ENCODE measurements at regions not wholly inside any gene's neighbourhood (a gene's known extent, or its start where the extent isn't known, plus 50 kb on each side); places are given as distances from the start of the nearest gene placed in this dataset.
A peak's percentile ranks its signal among the peaks of the same experiment; 100 is the strongest.

DNA sequence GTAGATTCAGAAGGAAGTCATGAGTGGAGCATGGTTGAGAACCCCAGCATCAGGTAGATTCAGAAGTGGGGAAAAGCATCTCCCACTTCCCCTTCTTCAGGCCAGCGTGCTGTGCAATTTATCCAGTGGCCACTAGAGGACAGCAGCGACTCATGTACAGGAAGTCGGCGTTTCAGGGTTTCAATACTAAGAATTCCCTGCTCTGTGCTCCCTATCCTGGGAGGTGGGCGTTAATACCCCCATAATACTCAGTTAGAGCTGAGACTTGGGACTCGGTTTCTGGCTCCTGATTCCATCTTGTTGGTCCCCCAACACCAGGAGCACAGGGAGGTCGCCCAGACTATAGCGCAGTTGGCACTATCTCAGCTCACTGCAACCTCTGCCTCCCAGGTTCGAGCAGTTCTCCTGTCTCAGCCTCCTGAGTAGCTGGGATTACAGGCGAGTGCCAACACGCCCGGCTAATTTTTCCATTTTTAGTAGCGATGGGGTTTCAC, 75.3 kb upstream of the AMZ2 start:
- Mint-ChIP-seq H3K27me3 (ENCODE audit: low read depth) (no peaks in the 10 kb centered on the region), H3K27ac (no peak overlapping the region), H3K4me1 (no peaks in the 10 kb centered on the region), H3K4me3 (no peak overlapping the region), H3K9me3 (no peaks in the 10 kb centered on the region), H3K36me3 (peaks cover 9% of the 10 kb centered on the region)
- DNase-seq (ENCODE audit: low spot score in 2 of 2, unreplicated experiment in 2 of 2): peak in 1 of 2 experiments; percentile 80
- TF ChIP-seq, protein P1, sequence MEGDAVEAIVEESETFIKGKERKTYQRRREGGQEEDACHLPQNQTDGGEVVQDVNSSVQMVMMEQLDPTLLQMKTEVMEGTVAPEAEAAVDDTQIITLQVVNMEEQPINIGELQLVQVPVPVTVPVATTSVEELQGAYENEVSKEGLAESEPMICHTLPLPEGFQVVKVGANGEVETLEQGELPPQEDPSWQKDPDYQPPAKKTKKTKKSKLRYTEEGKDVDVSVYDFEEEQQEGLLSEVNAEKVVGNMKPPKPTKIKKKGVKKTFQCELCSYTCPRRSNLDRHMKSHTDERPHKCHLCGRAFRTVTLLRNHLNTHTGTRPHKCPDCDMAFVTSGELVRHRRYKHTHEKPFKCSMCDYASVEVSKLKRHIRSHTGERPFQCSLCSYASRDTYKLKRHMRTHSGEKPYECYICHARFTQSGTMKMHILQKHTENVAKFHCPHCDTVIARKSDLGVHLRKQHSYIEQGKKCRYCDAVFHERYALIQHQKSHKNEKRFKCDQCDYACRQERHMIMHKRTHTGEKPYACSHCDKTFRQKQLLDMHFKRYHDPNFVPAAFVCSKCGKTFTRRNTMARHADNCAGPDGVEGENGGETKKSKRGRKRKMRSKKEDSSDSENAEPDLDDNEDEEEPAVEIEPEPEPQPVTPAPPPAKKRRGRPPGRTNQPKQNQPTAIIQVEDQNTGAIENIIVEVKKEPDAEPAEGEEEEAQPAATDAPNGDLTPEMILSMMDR (IDR thresholded peaks at IDR 0.05; ENCODE audit: unreplicated experiment): peak; percentile 93

DNA sequence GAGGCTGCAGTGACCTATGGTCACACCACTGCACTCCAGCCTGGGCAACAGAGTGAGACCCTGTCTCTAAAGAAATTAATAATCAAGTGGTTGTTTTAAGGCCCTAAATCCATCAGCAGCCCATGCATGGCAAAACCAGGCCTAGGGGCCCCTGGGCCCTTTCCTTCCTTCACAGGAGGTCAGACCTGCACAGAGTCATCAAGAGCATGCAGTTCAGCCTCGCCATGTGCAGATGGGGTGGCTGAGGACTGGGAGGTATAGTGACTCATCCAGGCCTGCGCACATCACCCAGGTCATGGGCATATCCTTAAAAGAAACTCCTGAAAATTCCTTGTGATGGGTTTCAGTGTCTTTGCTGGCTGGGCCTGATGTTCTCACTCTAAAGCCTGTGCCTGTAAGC, 72.4 kb upstream of the AMZ2 start:
- Mint-ChIP-seq H3K4me3 (no peak overlapping the region), H3K27me3 (ENCODE audit: low read depth) (no peaks in the 10 kb centered on the region), H3K36me3 (peaks cover 7% of the 10 kb centered on the region), H3K9me3 (no peaks in the 10 kb centered on the region), H3K27ac (no peak overlapping the region), H3K4me1 (no peaks in the 10 kb centered on the region)
- TF ChIP-seq, protein P1 (IDR thresholded peaks at IDR 0.05; ENCODE audit: unreplicated experiment): no peak
- no peak for DNase-seq (ENCODE audit: low spot score in 2 of 2, unreplicated experiment in 2 of 2)

DNA sequence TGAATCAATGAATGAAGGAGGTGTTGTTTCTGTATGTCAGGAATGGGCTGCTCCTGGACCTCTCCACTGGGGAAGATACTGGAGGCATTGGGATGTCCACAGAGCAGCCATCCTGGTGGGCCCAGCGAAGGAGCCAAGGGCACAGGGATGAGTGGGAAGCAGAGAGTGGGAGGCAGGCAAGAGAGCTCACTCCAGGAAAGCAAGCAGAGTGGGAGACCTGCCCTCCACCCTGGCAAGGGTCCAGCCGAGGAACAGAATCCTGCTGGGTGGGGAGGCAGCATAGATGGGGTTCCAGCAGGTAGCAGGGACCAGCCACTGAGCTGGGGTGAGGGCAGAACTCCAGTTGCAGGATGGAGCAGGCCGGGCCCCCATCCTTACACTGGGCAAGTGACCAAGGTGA, 71.9 kb upstream of the AMZ2 start:
- Mint-ChIP-seq H3K27me3 (ENCODE audit: low read depth) (no peaks in the 10 kb centered on the region), H3K36me3 (peaks cover 7% of the 10 kb centered on the region), H3K9me3 (no peaks in the 10 kb centered on the region), H3K27ac (no peak overlapping the region), H3K4me3 (no peak overlapping the region), H3K4me1 (no peaks in the 10 kb centered on the region)
- DNase-seq (ENCODE audit: low spot score in 2 of 2, unreplicated experiment in 2 of 2): no peak
- TF ChIP-seq, protein P1 (IDR thresholded peaks at IDR 0.05; ENCODE audit: unreplicated experiment): no peak

DNA sequence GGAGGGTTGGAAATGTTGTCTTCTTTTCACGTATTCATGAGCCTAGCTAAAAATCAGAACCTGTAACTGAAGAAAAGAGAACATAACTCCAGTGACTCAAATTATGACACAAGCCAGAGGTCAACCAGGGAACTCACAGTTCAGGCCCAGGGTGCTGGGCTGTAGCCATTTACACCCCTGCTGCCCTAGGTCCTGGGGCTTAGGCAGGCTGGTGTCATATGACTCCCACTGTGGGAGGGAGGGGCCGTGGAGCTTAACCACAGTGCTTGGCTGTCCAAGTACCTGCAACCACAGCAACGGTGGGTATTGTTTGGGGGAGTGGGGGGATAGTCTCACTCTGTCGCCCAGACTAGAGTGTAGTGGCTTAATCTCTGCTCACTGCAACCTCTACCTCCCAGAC, 71.1 kb upstream of the AMZ2 start:
- no peak overlapping the region for H3K4me3 Mint-ChIP-seq
- TF ChIP-seq, protein P1 (IDR thresholded peaks at IDR 0.05; ENCODE audit: unreplicated experiment): no peak
- no peak overlapping the region for H3K27ac Mint-ChIP-seq
- H3K27me3 Mint-ChIP-seq (ENCODE audit: low read depth): no peaks in the 10 kb centered on the region
- H3K36me3 Mint-ChIP-seq: peaks cover 7% of the 10 kb centered on the region
- H3K9me3 Mint-ChIP-seq: no peaks in the 10 kb centered on the region
- H3K4me1 Mint-ChIP-seq: no peaks in the 10 kb centered on the region
- DNase-seq (ENCODE audit: low spot score in 2 of 2, unreplicated experiment in 2 of 2): no peak

DNA sequence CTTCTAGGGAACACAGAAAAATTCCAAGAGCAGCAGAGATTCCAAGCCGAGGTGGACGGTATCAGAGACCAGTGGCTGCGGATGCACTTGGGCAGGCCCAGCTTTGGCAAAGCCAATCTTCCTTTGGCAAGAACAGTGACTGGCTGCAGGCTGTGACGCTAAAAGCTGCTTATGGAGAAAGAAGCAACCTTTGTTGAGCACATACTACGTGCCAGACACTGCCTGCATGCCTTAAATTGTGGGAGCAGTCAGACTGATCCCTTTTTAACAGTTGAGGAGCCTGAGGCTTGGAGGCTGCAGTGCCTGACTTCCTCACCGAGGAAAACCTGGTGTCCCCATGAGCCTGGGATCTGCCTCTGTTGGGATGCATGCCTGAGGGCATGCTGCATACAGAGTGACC, 69.0 kb upstream of the AMZ2 start:
- H3K27me3 Mint-ChIP-seq (ENCODE audit: low read depth): no peaks in the 10 kb centered on the region
- DNase-seq (ENCODE audit: low spot score in 2 of 2, unreplicated experiment in 2 of 2): no peak
- no peaks in the 10 kb centered on the region for H3K9me3 Mint-ChIP-seq
- H3K4me1 Mint-ChIP-seq: no peaks in the 10 kb centered on the region
- H3K4me3 Mint-ChIP-seq: no peak overlapping the region
- H3K27ac Mint-ChIP-seq: no peak overlapping the region
- TF ChIP-seq, protein P1 (IDR thresholded peaks at IDR 0.05; ENCODE audit: unreplicated experiment): no peak
- peaks cover 7% of the 10 kb centered on the region for H3K36me3 Mint-ChIP-seq

Data from mesothelial cell of epicardium (in vitro differentiated cells).